NAMALWA (cell line): ENCODE measurements at regions not wholly inside any gene's neighbourhood (a gene's known extent, or its start where the extent isn't known, plus 50 kb on each side); places are given as distances from the start of the nearest gene placed in this dataset.
"Not testable (repeated sequence)": the region's sequence is repeated elsewhere in the genome, so short reads cannot be mapped to it uniquely, and the experiment has no call there.

Source experiments
- DNase-seq: peaks from one replicate; pipeline ENCODE4 v3.0.0-alpha.2; 2015; ENCODE audit warnings: low spot score

GRCh38 chr7:113389112-113389646 is 270.8 kb upstream of the SMIM30 start:
- no peak for DNase-seq

GRCh38 chr7:113383638-113384037 is 265.3 kb upstream of the SMIM30 start:
- no peak for DNase-seq

- DNase-seq, result no peak
Observed at GRCh38 chr7:113379746-113380145, 261.4 kb upstream of the SMIM30 start.

- no peak for DNase-seq
Observed at GRCh38 chr7:113374955-113375354, 256.6 kb upstream of the SMIM30 start.

- DNase-seq, result no peak
Observed at GRCh38 chr7:113373863-113374262, 255.5 kb upstream of the SMIM30 start.

- DNase-seq, result no peak
Observed at GRCh38 chr7:113371416-113372043, 253.2 kb upstream of the SMIM30 start.

- no peak for DNase-seq
Observed at GRCh38 chr7:113370910-113371309, 252.6 kb upstream of the SMIM30 start.

GRCh38 chr7:113368256-113368655 is 249.9 kb upstream of the SMIM30 start:
- no peak for DNase-seq

GRCh38 chr7:113367041-113367586 is 248.8 kb upstream of the SMIM30 start:
- no peak for DNase-seq

- DNase-seq, result no peak
Observed at GRCh38 chr7:113366122-113366521, 247.8 kb upstream of the SMIM30 start.

GRCh38 chr7:113349339-113349738 is 231.0 kb upstream of the SMIM30 start:
- DNase-seq, result no peak

- DNase-seq, result no peak
Observed at GRCh38 chr7:113339661-113340060, 221.3 kb upstream of the SMIM30 start.

- DNase-seq, result no peak
Observed at GRCh38 chr7:113338071-113338696, 219.8 kb upstream of the SMIM30 start.

GRCh38 chr7:113336838-113337237 is 218.5 kb upstream of the SMIM30 start:
- DNase-seq, result not testable (repeated sequence)

GRCh38 chr7:113331155-113331898 is 213.0 kb upstream of the SMIM30 start:
- DNase-seq, result no peak

- no peak for DNase-seq
Observed at GRCh38 chr7:113321201-113321600, 202.8 kb upstream of the SMIM30 start.

- peak; percentile 55 for DNase-seq
Observed at GRCh38 chr7:113320419-113320818, 202.1 kb upstream of the SMIM30 start.

GRCh38 chr7:113314594-113314993 is 196.2 kb upstream of the SMIM30 start:
- no peak for DNase-seq

GRCh38 chr7:113308399-113308798 is 190.0 kb upstream of the SMIM30 start:
- no peak for DNase-seq

GRCh38 chr7:113307147-113307546 is 188.8 kb upstream of the SMIM30 start:
- DNase-seq, result no peak

GRCh38 chr7:113306302-113306701 is 187.9 kb upstream of the SMIM30 start:
- DNase-seq, result no peak

- DNase-seq, result no peak
Observed at GRCh38 chr7:113304104-113304503, 185.8 kb upstream of the SMIM30 start.

- DNase-seq, result not testable (repeated sequence)
Observed at GRCh38 chr7:113303388-113303787, 185.0 kb upstream of the SMIM30 start.
